Loucy (cell line): ENCODE measurements at regions not wholly inside any gene's neighbourhood (a gene's known extent, or its start where the extent isn't known, plus 50 kb on each side); places are given as distances from the start of the nearest gene placed in this dataset.

Source experiments
- H2AFZ ChIP-seq: fragments of 200-600 bp; sonication (generic); 2 replicates; pipeline ENCODE4 v1.6.0; 2016; ENCODE audit warnings: antibody characterized with exemption, mild to moderate bottlenecking, low read length, moderate library complexity
- H3F3A ChIP-seq: fragments of 200-600 bp; 2 replicates; pipeline ENCODE4 v1.6.0; 2016; ENCODE audit warnings: antibody characterized with exemption, low read depth, mild to moderate bottlenecking
- H3K27me3 ChIP-seq: fragments of 200-600 bp; sonication (generic); 2 replicates; pipeline ENCODE4 v1.6.1; 2014; ENCODE audit warnings: low read length, mild to moderate bottlenecking; ENCODE audit not compliant: insufficient read depth, poor library complexity, severe bottlenecking
- H3K36me3 ChIP-seq: fragments of 200-600 bp; sonication (generic); 2 replicates; pipeline ENCODE4 v1.6.1; 2016; ENCODE audit warnings: low read length; ENCODE audit not compliant: insufficient read depth
- H3K4me1 ChIP-seq: fragments of 200-600 bp; sonication (generic); 2 replicates; pipeline ENCODE4 v1.5.1; 2014; ENCODE audit warnings: low read length, mild to moderate bottlenecking; ENCODE audit not compliant: insufficient read depth, poor library complexity, severe bottlenecking
- H3K4me2 ChIP-seq: fragments of 200-600 bp; sonication (generic); 2 replicates; pipeline ENCODE4 v1.6.0; 2014; ENCODE audit warnings: antibody characterized with exemption, low read length, low read depth, mild to moderate bottlenecking; ENCODE audit not compliant: poor library complexity, severe bottlenecking
- H3K4me3 ChIP-seq: fragments of 200-600 bp; sonication (generic); 2 replicates; pipeline ENCODE4 v1.5.1; 2014; ENCODE audit warnings: low read length, mild to moderate bottlenecking, mixed read lengths; ENCODE audit not compliant: poor library complexity, severe bottlenecking
- H3K79me2 ChIP-seq: fragments of 200-600 bp; sonication (generic); 2 replicates; pipeline ENCODE4 v1.6.1; 2014; ENCODE audit warnings: low read length; ENCODE audit not compliant: insufficient read depth
- H3K9ac ChIP-seq: fragments of 200-600 bp; sonication (generic); 2 replicates; pipeline ENCODE4 v1.6.0; 2014; ENCODE audit warnings: mild to moderate bottlenecking, low read depth, low read length, moderate library complexity; ENCODE audit not compliant: poor library complexity, severe bottlenecking
- H3K9me2 ChIP-seq: fragments of 200-600 bp; sonication (generic); replicated peaks from 2 replicates; pipeline ENCODE4 v1.6.1; 2016; ENCODE audit warnings: low read depth, low read length, mixed read lengths
- H3K9me3 ChIP-seq: fragments of 200-600 bp; sonication (generic); 2 replicates; pipeline ENCODE4 v1.6.1; 2014; ENCODE audit warnings: mild to moderate bottlenecking, antibody characterized with exemption, low read length, low read depth; ENCODE audit not compliant: insufficient read depth
- H4K20me1 ChIP-seq: fragments of 200-600 bp; sonication (generic); 2 replicates; pipeline ENCODE4 v1.6.0; 2014; ENCODE audit warnings: antibody characterized with exemption, low read length, mild to moderate bottlenecking; ENCODE audit not compliant: insufficient read depth, poor library complexity, severe bottlenecking
- EZH2phosphoT487 ChIP-seq: fragments of 200-600 bp; IDR thresholded peaks from 2 replicates; pipeline ENCODE4 v1.6.1; 2018; ENCODE audit warnings: antibody characterized with exemption, mild to moderate bottlenecking, moderate library complexity, borderline replicate concordance
- TF ChIP-seq, protein P1 (sequence below): fragments of 200-600 bp; sonication (generic); conservative IDR thresholded peaks from 2 replicates; pipeline ENCODE4 v1.5.1; 2014; ENCODE audit warnings: mild to moderate bottlenecking, antibody characterized with exemption, low read length

DNA sequence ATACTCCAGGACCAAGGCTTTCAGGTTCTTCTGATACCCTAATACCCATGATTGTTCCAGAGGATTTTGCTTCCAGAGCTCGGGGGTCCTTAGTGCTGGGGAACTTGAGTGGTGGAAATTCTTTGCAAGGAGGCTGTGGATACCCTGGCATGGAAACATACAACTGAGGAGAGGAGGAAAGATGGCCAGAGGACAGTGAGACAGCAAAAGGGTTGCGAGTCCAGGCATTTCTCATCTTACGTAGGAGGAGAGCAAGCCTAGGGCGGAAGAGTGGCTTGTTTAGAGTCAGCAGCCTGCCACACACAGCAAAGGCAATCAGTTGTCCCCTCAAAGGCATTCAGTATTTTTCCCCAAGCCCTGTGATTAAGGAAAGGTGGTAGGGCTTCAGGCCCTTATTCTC, 73.5 kb downstream of the ADM start:
- TF ChIP-seq, protein P1, sequence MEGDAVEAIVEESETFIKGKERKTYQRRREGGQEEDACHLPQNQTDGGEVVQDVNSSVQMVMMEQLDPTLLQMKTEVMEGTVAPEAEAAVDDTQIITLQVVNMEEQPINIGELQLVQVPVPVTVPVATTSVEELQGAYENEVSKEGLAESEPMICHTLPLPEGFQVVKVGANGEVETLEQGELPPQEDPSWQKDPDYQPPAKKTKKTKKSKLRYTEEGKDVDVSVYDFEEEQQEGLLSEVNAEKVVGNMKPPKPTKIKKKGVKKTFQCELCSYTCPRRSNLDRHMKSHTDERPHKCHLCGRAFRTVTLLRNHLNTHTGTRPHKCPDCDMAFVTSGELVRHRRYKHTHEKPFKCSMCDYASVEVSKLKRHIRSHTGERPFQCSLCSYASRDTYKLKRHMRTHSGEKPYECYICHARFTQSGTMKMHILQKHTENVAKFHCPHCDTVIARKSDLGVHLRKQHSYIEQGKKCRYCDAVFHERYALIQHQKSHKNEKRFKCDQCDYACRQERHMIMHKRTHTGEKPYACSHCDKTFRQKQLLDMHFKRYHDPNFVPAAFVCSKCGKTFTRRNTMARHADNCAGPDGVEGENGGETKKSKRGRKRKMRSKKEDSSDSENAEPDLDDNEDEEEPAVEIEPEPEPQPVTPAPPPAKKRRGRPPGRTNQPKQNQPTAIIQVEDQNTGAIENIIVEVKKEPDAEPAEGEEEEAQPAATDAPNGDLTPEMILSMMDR = no peak
- TF ChIP-seq EZH2phosphoT487 = no peak
- Histone ChIP-seq H3K27me3 (no peaks in the 10 kb centered on the region), H3K4me2 (no peak overlapping the region), H3K9ac (no peak overlapping the region), H2AFZ (no peak overlapping the region), H3K4me1 (peaks cover 11% of the 10 kb centered on the region), H3K9me3 (no peaks in the 10 kb centered on the region), H4K20me1 (no peaks in the 10 kb centered on the region), H3K4me3 (no peak overlapping the region), H3K9me2 (no peaks in the 10 kb centered on the region), H3F3A (no peaks in the 10 kb centered on the region), H3K36me3 (no peaks in the 10 kb centered on the region), H3K79me2 (no peaks in the 10 kb centered on the region)

DNA sequence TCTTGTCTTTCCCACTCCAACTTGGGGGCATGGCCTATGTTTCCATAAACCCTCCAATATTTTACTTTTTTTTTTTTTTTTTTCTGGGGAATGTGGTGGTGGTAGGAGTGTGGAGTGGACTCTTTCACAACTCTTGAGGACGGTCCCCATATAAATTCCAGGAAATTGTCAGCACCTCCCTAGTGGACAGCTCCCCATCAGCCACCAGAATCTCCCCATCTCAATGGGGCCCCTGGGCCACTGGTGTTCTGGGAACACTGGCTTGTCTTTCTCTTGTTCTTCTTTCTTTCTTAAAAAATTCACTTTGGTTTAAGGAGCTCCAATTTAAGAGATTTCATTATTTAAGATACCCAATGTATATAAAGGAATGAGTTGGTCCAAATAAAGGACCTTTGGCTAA, 74.1 kb downstream of the ADM start:
- H3K4me1 ChIP-seq = peaks cover 5% of the 10 kb centered on the region
- no peak overlapping the region for H3K4me2 ChIP-seq
- H3F3A ChIP-seq = no peaks in the 10 kb centered on the region
- TF ChIP-seq EZH2phosphoT487 = no peak
- TF ChIP-seq, protein P1 = no peak
- no peak overlapping the region for H3K4me3 ChIP-seq
- no peaks in the 10 kb centered on the region for H3K27me3 ChIP-seq
- no peaks in the 10 kb centered on the region for H3K79me2 ChIP-seq
- H2AFZ ChIP-seq = no peak overlapping the region
- no peak overlapping the region for H3K9ac ChIP-seq
- no peaks in the 10 kb centered on the region for H3K9me2 ChIP-seq
- H3K9me3 ChIP-seq = no peaks in the 10 kb centered on the region
- no peaks in the 10 kb centered on the region for H3K36me3 ChIP-seq
- H4K20me1 ChIP-seq = no peaks in the 10 kb centered on the region

DNA sequence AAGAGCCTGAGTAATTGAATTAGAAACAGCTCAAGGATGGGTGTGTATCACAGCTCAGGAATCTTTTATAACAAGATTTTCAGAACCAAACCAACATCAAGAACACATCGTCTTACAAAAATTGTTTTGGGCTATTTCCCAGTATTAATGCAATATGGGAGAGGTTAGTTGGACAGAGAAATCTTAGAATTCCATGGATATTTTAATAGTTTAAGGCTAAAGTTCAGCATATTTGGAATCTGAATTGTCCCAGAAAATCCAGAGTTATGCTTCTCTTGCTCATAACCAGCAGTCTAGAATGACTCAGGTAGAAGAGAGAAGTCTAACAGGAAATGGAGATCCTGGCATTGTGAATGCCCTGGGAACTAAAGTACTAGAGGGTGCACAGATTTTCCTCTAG, 74.6 kb downstream of the ADM start:
- Histone ChIP-seq H3K79me2 (no peaks in the 10 kb centered on the region), H4K20me1 (no peaks in the 10 kb centered on the region), H3K4me3 (no peak overlapping the region), H3K4me2 (no peak overlapping the region), H3K27me3 (no peaks in the 10 kb centered on the region), H3K9me3 (no peaks in the 10 kb centered on the region), H3F3A (no peaks in the 10 kb centered on the region), H3K36me3 (no peaks in the 10 kb centered on the region), H2AFZ (no peak overlapping the region), H3K9me2 (no peaks in the 10 kb centered on the region), H3K9ac (no peak overlapping the region), H3K4me1 (peaks cover under 1% of the 10 kb centered on the region)
- no peak for TF ChIP-seq EZH2phosphoT487
- TF ChIP-seq, protein P1 = no peak
